GM18858 (cell line): ENCODE measurements at regions not wholly inside any gene's neighbourhood (a gene's known extent, or its start where the extent isn't known, plus 50 kb on each side); places are given as distances from the start of the nearest gene placed in this dataset.

ENCODE experiments used
- ATAC-seq: cut with Tn5 transposase; IDR thresholded peaks from one replicate; pipeline ENCODE4 v1.9.1; 2021; ENCODE audit not compliant: unreplicated experiment

GRCh38 chr2:191512874-191513273 lies 165.1 kb upstream of the NABP1 start:
- no peak for ATAC-seq

- no peak for ATAC-seq
Observed at GRCh38 chr2:191514613-191515012, 163.3 kb upstream of the NABP1 start.

GRCh38 chr2:191515551-191515950 lies 162.4 kb upstream of the NABP1 start:
- no peak for ATAC-seq

GRCh38 chr2:191516260-191516659 lies 161.7 kb upstream of the NABP1 start:
- ATAC-seq, result no peak

GRCh38 chr2:191521608-191522208 lies 156.2 kb upstream of the NABP1 start:
- no peak for ATAC-seq

GRCh38 chr2:191522478-191523120 lies 155.3 kb upstream of the NABP1 start:
- ATAC-seq, result no peak

GRCh38 chr2:191526091-191526490 lies 151.8 kb upstream of the NABP1 start:
- ATAC-seq, result no peak

- no peak for ATAC-seq
Observed at GRCh38 chr2:191526536-191526935, 151.4 kb upstream of the NABP1 start.

GRCh38 chr2:191526953-191527556 lies 150.9 kb upstream of the NABP1 start:
- no peak for ATAC-seq

- ATAC-seq, result no peak
Observed at GRCh38 chr2:191530618-191531017, 147.3 kb upstream of the NABP1 start.

- no peak for ATAC-seq
Observed at GRCh38 chr2:191533693-191534180, 144.2 kb upstream of the NABP1 start.

GRCh38 chr2:191537921-191538320 lies 140.0 kb upstream of the NABP1 start:
- no peak for ATAC-seq

- ATAC-seq, result no peak
Observed at GRCh38 chr2:191538334-191538903, 139.5 kb upstream of the NABP1 start.

GRCh38 chr2:191539068-191539467 lies 138.9 kb upstream of the NABP1 start:
- no peak for ATAC-seq

GRCh38 chr2:191540681-191541080 lies 137.3 kb upstream of the NABP1 start:
- ATAC-seq, result no peak

- no peak for ATAC-seq
Observed at GRCh38 chr2:191543708-191544107, 134.2 kb upstream of the NABP1 start.

- no peak for ATAC-seq
Observed at GRCh38 chr2:191544461-191545062, 133.4 kb upstream of the NABP1 start.

GRCh38 chr2:191545361-191545760 lies 132.6 kb upstream of the NABP1 start:
- ATAC-seq, result no peak

GRCh38 chr2:191552066-191552465 lies 125.9 kb upstream of the NABP1 start:
- no peak for ATAC-seq

- ATAC-seq, result no peak
Observed at GRCh38 chr2:191554240-191554639, 123.7 kb upstream of the NABP1 start.

- ATAC-seq, result peak; percentile 93
Observed at GRCh38 chr2:191555092-191555742, 122.7 kb upstream of the NABP1 start.
